ENCODE measurements at regions not wholly inside any gene's neighbourhood (a gene's known extent, or its start where the extent isn't known, plus 50 kb on each side); places are given as distances from the start of the nearest gene placed in this dataset.
"Not testable (repeated sequence)": the region's sequence is repeated elsewhere in the genome, so short reads cannot be mapped to it uniquely, and the experiment has no call there.

- Histone ChIP-seq H3K9ac (ENCODE audit: low read length) (no peak overlapping the region), H3K4ac (ENCODE audit: low read depth in 1 of 2, low read length in 2 of 2) (no peak overlapping the region), H3K18ac (ENCODE audit: low read depth in 1 of 2, low read length in 2 of 2) (no peak overlapping the region), H2BK12ac (ENCODE audit: low read length in 2 of 2) (no peak overlapping the region), H3K79me1 (replicated peaks; ENCODE audit: low read length, poor library complexity, severe bottlenecking) (no peaks in the 10 kb centered on the region), H3K36me3 (ENCODE audit: control insufficient read depth in 1 of 2, insufficient read depth in 2 of 2, low read depth in 1 of 2, low read length in 2 of 2) (no peaks in the 10 kb centered on the region), H3K27me3 (ENCODE audit: control insufficient read depth in 1 of 2, insufficient read depth in 1 of 2, low read length in 2 of 2) (no peaks in the 10 kb centered on the region), H3K23ac (ENCODE audit: low read length in 2 of 2) (no peak overlapping the region), H2BK15ac (ENCODE audit: low read depth, poor library complexity, severe bottlenecking) (no peak overlapping the region), H3K4me2 (ENCODE audit: low read length, poor library complexity, severe bottlenecking) (no peak overlapping the region), H2BK5ac (ENCODE audit: low read depth, low read length, poor library complexity, severe bottlenecking) (no peak overlapping the region), H4K91ac (ENCODE audit: low read length) (no peak overlapping the region), H3K14ac (ENCODE audit: low read length in 2 of 2) (peak overlapping the region in 1 of 2 experiments; percentile 90), H3K4me1 (ENCODE audit: control insufficient read depth, insufficient read depth, low read depth, low read length) (peaks cover 6% of the 10 kb centered on the region), H4K8ac (ENCODE audit: low read length) (no peak overlapping the region), H2BK120ac (ENCODE audit: low read depth, low read length) (no peak overlapping the region), H2AFZ (ENCODE audit: low read depth, low read length) (no peak overlapping the region), H3K9me3 (ENCODE audit: control insufficient read depth, low read length) (no peaks in the 10 kb centered on the region), H3K4me3 (ENCODE audit: insufficient read depth in 1 of 2, low read depth in 1 of 2, low read length in 2 of 2) (no peak overlapping the region), H2AK5ac (ENCODE audit: low read length, severe bottlenecking) (no peak overlapping the region), H3K27ac (ENCODE audit: low read length, poor library complexity, severe bottlenecking) (no peak overlapping the region)
- 95% methylated on average over 21 of the region's 21 CpGs for WGBS
- no peak for DNase-seq
These were observed 67.9 kb upstream of the SLC7A14 start for GRCh38 chr3:170653801-170654200.

- Histone ChIP-seq H3K4me2 (ENCODE audit: low read length, poor library complexity, severe bottlenecking) (no peak overlapping the region), H2BK12ac (ENCODE audit: low read length in 2 of 2) (peak overlapping the region in 1 of 2 experiments; percentile 31), H4K91ac (ENCODE audit: low read length) (no peak overlapping the region), H3K4me1 (ENCODE audit: control insufficient read depth, insufficient read depth, low read depth, low read length) (peaks cover 2% of the 10 kb centered on the region), H3K4ac (ENCODE audit: low read depth in 1 of 2, low read length in 2 of 2) (no peak overlapping the region), H2BK5ac (ENCODE audit: low read depth, low read length, poor library complexity, severe bottlenecking) (no peak overlapping the region), H3K27me3 (ENCODE audit: control insufficient read depth in 1 of 2, insufficient read depth in 1 of 2, low read length in 2 of 2) (no peaks in the 10 kb centered on the region), H3K9me3 (ENCODE audit: control insufficient read depth, low read length) (no peaks in the 10 kb centered on the region), H3K36me3 (ENCODE audit: control insufficient read depth in 1 of 2, insufficient read depth in 2 of 2, low read depth in 1 of 2, low read length in 2 of 2) (no peaks in the 10 kb centered on the region), H3K14ac (ENCODE audit: low read length in 2 of 2) (no peak overlapping the region), H3K18ac (ENCODE audit: low read depth in 1 of 2, low read length in 2 of 2) (no peak overlapping the region), H3K9ac (ENCODE audit: low read length) (no peak overlapping the region), H2BK15ac (ENCODE audit: low read depth, poor library complexity, severe bottlenecking) (no peak overlapping the region), H2AK5ac (ENCODE audit: low read length, severe bottlenecking) (no peak overlapping the region), H2BK120ac (ENCODE audit: low read depth, low read length) (no peak overlapping the region), H4K8ac (ENCODE audit: low read length) (no peak overlapping the region), H2AFZ (ENCODE audit: low read depth, low read length) (no peak overlapping the region), H3K23ac (ENCODE audit: low read length in 2 of 2) (no peak overlapping the region), H3K27ac (ENCODE audit: low read length, poor library complexity, severe bottlenecking) (no peak overlapping the region), H3K4me3 (ENCODE audit: insufficient read depth in 1 of 2, low read depth in 1 of 2, low read length in 2 of 2) (no peak overlapping the region), H3K79me1 (replicated peaks; ENCODE audit: low read length, poor library complexity, severe bottlenecking) (no peaks in the 10 kb centered on the region)
- WGBS, result 94% methylated on average over 7 of the region's 7 CpGs
- no peak for DNase-seq
These were observed 65.5 kb upstream of the SLC7A14 start for GRCh38 chr3:170651260-170651845.

- not testable (repeated sequence) for H2BK12ac ChIP-seq (ENCODE audit: low read length in 2 of 2)
- WGBS, result 67% methylated on average over 5 of the region's 5 CpGs
These were observed 64.7 kb upstream of the SLC7A14 start for GRCh38 chr3:170650557-170650956.

GRCh38 chr3:170644711-170645110 lies 58.8 kb upstream of the SLC7A14 start:
- no peak overlapping the region for H3K18ac ChIP-seq (ENCODE audit: low read depth in 1 of 2, low read length in 2 of 2)
- no peak overlapping the region for H2AFZ ChIP-seq (ENCODE audit: low read depth, low read length)
- H3K27ac ChIP-seq (ENCODE audit: low read length, poor library complexity, severe bottlenecking), result no peak overlapping the region
- H4K8ac ChIP-seq (ENCODE audit: low read length), result no peak overlapping the region
- H3K4ac ChIP-seq (ENCODE audit: low read depth in 1 of 2, low read length in 2 of 2), result no peak overlapping the region
- no peak for DNase-seq
- no peak overlapping the region for H4K91ac ChIP-seq (ENCODE audit: low read length)
- H3K23ac ChIP-seq (ENCODE audit: low read length in 2 of 2), result no peak overlapping the region
- H3K4me1 ChIP-seq (ENCODE audit: control insufficient read depth, insufficient read depth, low read depth, low read length), result no peaks in the 10 kb centered on the region
- no peak overlapping the region for H3K4me3 ChIP-seq (ENCODE audit: insufficient read depth in 1 of 2, low read depth in 1 of 2, low read length in 2 of 2)
- H2BK15ac ChIP-seq (ENCODE audit: low read depth, poor library complexity, severe bottlenecking), result no peak overlapping the region
- no peak overlapping the region for H3K14ac ChIP-seq (ENCODE audit: low read length in 2 of 2)
- 88% methylated on average over 1 of the region's 1 CpG for WGBS
- H2BK12ac ChIP-seq (ENCODE audit: low read length in 2 of 2), result no peak overlapping the region
- H2AK5ac ChIP-seq (ENCODE audit: low read length, severe bottlenecking), result no peak overlapping the region
- no peak overlapping the region for H2BK120ac ChIP-seq (ENCODE audit: low read depth, low read length)
- no peak overlapping the region for H3K9ac ChIP-seq (ENCODE audit: low read length)
- H3K4me2 ChIP-seq (ENCODE audit: low read length, poor library complexity, severe bottlenecking), result no peak overlapping the region
- H3K27me3 ChIP-seq (ENCODE audit: control insufficient read depth in 1 of 2, insufficient read depth in 1 of 2, low read length in 2 of 2), result no peaks in the 10 kb centered on the region
- H3K79me1 ChIP-seq (replicated peaks; ENCODE audit: low read length, poor library complexity, severe bottlenecking), result no peaks in the 10 kb centered on the region
- no peak overlapping the region for H2BK5ac ChIP-seq (ENCODE audit: low read depth, low read length, poor library complexity, severe bottlenecking)
- H3K9me3 ChIP-seq (ENCODE audit: control insufficient read depth, low read length), result no peaks in the 10 kb centered on the region
- H3K36me3 ChIP-seq (ENCODE audit: control insufficient read depth in 1 of 2, insufficient read depth in 2 of 2, low read depth in 1 of 2, low read length in 2 of 2), result no peaks in the 10 kb centered on the region

More at GRCh38 chr3:170650557-170650956, 64.7 kb upstream of the SLC7A14 start:
- not testable (repeated sequence) for H3K14ac ChIP-seq (ENCODE audit: low read length in 2 of 2); H2BK5ac ChIP-seq (ENCODE audit: low read depth, low read length, poor library complexity, severe bottlenecking); H3K4me2 ChIP-seq (ENCODE audit: low read length, poor library complexity, severe bottlenecking); H3K23ac ChIP-seq (ENCODE audit: low read length in 2 of 2); H3K9ac ChIP-seq (ENCODE audit: low read length); H2BK15ac ChIP-seq (ENCODE audit: low read depth, poor library complexity, severe bottlenecking); H3K27ac ChIP-seq (ENCODE audit: low read length, poor library complexity, severe bottlenecking); H3K36me3 ChIP-seq (ENCODE audit: control insufficient read depth in 1 of 2, insufficient read depth in 2 of 2, low read depth in 1 of 2, low read length in 2 of 2); H3K4me1 ChIP-seq (ENCODE audit: control insufficient read depth, insufficient read depth, low read depth, low read length); H3K4me3 ChIP-seq (ENCODE audit: insufficient read depth in 1 of 2, low read depth in 1 of 2, low read length in 2 of 2); H3K4ac ChIP-seq (ENCODE audit: low read depth in 1 of 2, low read length in 2 of 2); H2BK120ac ChIP-seq (ENCODE audit: low read depth, low read length); H4K91ac ChIP-seq (ENCODE audit: low read length); DNase-seq; H3K9me3 ChIP-seq (ENCODE audit: control insufficient read depth, low read length); H3K27me3 ChIP-seq (ENCODE audit: control insufficient read depth in 1 of 2, insufficient read depth in 1 of 2, low read length in 2 of 2); H2AK5ac ChIP-seq (ENCODE audit: low read length, severe bottlenecking); H3K18ac ChIP-seq (ENCODE audit: low read depth in 1 of 2, low read length in 2 of 2); H4K8ac ChIP-seq (ENCODE audit: low read length); H3K79me1 ChIP-seq (replicated peaks; ENCODE audit: low read length, poor library complexity, severe bottlenecking)
- peak overlapping the region; percentile 3 for H2AFZ ChIP-seq (ENCODE audit: low read depth, low read length)

Data from mesenchymal stem cell (in vitro differentiated cells and primary cell).